ENCODE measurements at regions not wholly inside any gene's neighbourhood (a gene's known extent, or its start where the extent isn't known, plus 50 kb on each side); places are given as distances from the start of the nearest gene placed in this dataset.
"Not testable (repeated sequence)": the region's sequence is repeated elsewhere in the genome, so short reads cannot be mapped to it uniquely, and the experiment has no call there.

DNA sequence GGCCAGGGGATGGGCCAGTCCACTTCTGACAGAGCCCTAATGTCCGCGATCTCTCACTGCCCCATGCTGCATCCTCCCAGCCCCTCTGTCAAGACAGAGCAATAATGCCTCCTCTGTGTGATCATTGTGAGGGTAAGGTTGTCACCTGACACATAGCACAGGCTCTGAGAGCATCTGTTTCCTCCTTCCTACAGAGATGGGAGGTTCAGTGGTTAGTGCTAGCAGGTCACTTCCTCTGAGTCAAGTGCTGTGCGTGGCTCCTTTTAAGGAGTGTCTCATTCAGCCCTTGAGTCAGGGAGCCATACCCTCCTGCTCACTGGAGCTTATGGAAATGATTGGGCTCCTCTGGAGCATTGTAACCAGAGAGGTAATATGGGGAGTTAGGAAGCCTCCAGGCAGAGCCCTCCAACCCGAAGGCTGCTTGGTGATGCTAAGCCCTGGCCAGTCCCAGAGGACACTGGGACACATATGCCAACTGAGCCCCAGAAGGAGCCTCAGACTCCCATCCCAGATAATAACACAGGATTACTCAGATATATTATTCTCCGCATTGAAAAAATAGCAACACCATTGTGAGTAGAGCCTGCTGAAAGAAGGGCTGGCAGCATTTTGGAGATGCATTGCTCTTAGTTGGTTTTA, 189.0 kb downstream of the GALNT1 start:
- DNase-seq = no peak

- no peak for DNase-seq
Observed at GRCh38 chr18:35771172-35771571, 189.6 kb downstream of the GALNT1 start.

DNA sequence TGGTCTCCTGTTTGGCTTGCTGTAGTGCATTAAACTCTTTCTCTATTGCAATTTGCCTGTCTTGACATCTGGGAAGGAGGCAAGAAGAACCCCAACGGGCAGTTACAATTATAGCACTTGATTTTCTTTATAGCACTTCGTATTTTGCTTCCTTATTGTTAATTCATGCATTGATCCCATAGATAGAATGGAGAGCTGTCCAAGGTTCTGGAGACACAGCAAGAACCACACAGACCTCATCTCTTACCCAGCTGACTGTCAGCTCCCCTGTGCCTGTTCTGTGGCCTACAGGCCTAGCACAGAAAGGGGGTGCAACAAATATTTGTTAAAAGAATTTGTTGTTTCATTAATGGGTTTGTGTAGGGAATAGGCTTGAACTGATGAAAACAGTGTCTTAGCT, 194.3 kb downstream of the GALNT1 start:
- DNase-seq = peak; percentile 30

GRCh38 chr18:35776473-35776872, 194.9 kb downstream of the GALNT1 start:
- DNase-seq = no peak

- DNase-seq = no peak
Observed at GRCh38 chr18:35777039-35777438, 195.4 kb upstream of the RMP24 start.

DNA sequence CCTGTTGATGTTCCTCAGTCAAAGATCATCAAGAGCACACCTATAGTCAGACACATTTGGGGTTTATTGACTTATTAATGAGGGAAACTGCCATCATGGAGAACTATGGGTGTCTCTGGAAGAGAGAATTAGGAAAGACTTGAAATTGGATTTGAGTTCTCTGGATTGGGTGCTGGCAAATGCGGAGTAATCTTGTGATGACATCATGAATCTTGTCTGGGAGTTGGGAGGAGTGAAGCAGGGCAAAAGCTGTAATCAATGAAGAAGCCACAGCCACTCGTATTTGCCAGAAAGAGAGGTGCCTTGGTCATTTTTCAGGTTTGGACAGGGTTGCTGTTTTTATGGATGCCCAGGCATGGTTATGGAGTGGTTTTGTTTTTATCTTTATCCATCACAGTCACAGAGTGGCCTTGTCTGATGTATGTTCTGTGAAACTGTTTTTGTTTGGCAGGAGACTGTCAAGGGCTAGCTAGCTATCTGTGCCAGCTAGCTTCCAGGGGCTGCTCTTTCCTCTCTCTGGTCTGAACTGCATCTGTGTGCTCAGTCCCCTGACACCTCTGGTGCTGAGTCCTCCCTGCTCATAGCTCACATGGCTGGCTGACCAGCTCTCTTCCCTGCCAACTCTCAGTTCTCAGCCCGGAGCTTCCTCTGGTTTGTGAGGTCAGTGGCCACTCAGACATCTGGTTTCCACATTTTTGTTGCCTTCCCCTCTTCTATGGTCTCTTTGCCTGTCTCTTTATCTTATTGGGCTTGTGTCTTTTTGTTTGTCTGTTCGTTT, 193.4 kb upstream of the RMP24 start:
- no peak for DNase-seq

- no peak for DNase-seq
Observed at GRCh38 chr18:35780937-35781336, 191.5 kb upstream of the RMP24 start.

- no peak for DNase-seq
Observed at GRCh38 chr18:35782926-35783325, 189.6 kb upstream of the RMP24 start.

DNA sequence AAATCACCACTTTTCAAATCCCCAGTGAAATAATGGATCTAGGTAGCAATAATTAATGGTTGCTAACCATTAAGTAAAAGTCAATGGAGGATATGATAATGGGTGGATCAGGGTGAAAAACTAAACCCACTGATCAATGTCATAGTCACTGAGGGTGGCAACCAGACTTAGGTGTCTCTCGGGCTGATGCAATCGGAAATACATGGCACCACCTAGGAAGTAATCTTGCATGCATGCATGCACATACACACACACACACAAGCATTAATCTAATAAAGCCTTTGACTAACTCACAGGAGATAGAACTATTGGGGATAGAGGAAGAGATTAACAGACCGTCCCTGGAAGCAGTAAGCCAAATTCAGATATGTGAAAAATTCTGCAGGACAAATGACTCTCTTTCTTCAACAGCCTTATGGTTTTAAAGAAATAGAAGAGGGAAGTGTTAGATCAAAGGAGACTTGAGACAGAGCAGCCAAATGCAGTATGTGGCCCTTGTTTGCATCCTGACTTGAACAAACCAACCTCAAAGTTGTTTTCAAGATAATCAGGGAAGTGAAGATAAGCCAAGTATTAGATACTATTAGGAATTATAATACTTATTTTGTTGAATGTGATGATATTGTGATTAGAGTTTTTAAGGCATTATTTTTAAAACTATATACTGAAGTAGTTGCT, 186.0 kb upstream of the RMP24 start:
- DNase-seq = no peak

DNA sequence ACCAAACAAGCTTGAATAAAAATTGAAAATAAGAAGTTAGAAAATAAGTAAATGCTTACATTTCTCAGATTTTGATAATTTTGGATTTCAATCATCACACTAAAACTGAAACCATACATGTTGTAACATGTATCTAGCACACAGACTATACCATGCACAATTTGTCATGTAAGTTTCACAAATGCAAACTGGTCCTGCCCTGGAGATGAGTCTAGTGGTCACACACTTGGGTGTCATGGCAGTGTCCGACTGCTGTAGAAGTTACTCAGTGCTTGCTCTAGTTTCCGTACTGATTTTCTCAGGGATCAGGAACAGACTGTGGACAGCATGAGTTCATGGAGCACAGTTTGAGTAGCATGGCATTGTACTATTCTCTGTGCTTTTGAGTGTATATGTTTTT, 182.9 kb upstream of the RMP24 start:
- DNase-seq = no peak

GRCh38 chr18:35797948-35798347, 174.5 kb upstream of the RMP24 start:
- DNase-seq = no peak

DNA sequence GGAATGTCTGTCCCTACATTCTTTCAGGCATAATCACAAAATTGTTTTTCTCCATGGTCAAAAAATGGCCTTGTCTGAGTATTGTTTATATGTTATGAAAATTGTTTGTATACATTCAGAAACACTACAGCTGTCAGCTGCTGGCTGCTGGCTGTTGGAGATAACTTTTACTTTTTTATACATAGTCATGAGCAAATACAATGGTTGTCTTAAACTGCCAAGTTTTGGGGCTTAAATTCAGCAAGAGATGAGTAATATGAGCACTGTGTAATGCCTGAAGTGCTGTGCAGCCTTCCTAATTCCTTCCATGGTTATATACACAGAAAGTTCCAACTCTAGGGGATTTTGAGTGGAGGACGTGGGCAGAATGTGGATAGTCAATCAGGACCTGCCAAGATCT, 168.9 kb upstream of the RMP24 start:
- no peak for DNase-seq

DNA sequence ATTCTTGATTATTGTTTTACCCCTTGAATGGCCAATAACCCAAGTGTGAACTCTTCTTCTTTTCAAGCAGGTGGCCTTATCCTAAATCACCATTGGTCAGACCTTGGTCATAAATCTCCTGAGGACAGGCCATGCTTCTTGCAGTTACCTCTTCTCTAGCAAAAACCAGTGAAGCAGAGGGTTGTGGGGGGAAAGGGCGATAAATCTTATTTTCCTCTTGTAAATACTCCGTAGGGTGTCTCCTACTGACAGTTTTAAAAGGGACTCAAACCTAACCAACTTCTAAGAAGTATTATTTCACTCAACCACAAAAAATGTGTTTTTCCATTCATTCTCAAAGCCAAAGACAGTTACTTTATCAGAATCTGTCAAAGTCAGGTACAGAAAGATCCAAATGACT, 168.1 kb upstream of the RMP24 start:
- DNase-seq = no peak

- no peak for DNase-seq
Observed at GRCh38 chr18:35807811-35808335, 164.6 kb upstream of the RMP24 start.

GRCh38 chr18:35808796-35809195, 163.7 kb upstream of the RMP24 start:
- DNase-seq = no peak

- DNase-seq = no peak
Observed at GRCh38 chr18:35810520-35810919, 162.0 kb upstream of the RMP24 start.

DNA sequence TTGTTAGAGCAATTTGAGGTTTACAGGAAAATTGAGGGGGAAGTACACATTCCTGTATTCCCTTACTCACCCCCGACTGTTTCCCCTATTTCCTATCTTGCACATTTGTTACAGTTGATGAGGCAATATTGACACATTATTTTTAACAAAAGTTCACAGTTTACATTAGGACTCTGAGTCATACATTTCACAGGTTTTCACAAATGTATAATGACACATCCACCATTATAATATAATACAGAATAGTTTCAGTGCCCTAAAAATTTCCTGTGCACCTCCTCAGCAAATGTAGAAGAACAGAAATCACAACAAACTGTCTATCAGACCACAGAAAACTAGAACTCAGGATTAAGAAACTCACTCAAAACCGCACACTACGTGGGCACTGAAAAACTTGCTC, 160.6 kb upstream of the RMP24 start:
- DNase-seq = no peak

- not testable (repeated sequence) for DNase-seq
Observed at GRCh38 chr18:35815011-35815410, 157.5 kb upstream of the RMP24 start.

GRCh38 chr18:35816003-35816402, 156.5 kb upstream of the RMP24 start:
- DNase-seq = no peak

- DNase-seq = no peak
Observed at GRCh38 chr18:35817604-35818352, 154.7 kb upstream of the RMP24 start.

DNA sequence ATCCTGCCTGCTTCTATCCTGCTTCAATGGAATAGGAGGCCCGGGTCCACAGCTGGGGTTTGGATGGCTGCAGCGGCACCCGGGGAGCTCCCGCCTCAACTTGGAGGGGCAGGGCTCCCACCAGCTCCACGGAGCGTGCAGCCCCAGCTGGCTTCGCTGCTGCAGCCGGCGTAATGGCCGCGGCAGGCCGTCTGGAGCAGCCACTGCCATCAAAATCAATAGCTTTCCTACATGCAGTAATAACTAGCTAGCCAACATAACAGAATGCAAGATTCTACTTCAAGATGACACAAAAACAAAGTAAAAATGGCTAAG, 154.2 kb upstream of the RMP24 start:
- no peak for DNase-seq

GRCh38 chr18:35822413-35822812, 150.1 kb upstream of the RMP24 start:
- DNase-seq = no peak

GRCh38 chr18:35826477-35826876, 146.0 kb upstream of the RMP24 start:
- DNase-seq = no peak

Measured in fibroblast of skin of scalp (primary cell).